IPS DF 4.7 (cell line): ENCODE measurements at regions not wholly inside any gene's neighbourhood (a gene's known extent, or its start where the extent isn't known, plus 50 kb on each side); places are given as distances from the start of the nearest gene placed in this dataset.

ENCODE experiments used
- DNase-seq: peaks from one replicate; pipeline ENCODE4 v3.0.0-alpha.2; 2013; ENCODE audit warnings: low spot score; ENCODE audit errors: extremely low read depth

DNA sequence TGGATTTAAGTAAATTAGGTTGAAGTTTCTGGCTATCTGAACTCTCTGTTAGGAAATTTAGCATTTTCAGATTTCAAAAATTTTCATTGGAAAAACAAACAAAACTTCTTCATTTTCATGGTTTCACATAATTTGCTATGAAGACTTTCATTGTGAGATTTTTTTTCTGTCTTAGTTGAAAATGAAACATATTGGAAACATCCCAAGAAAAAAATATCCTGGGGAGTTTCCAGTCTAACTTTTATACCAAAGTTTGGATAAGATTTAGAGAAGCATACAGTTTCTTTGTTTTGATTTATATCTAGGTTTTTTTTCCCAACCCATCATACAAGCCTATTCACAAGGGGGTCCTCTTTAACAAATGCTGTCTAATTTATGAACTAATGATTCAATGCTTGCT, 300.5 kb upstream of the SEMA3A start:
- DNase-seq: no peak

DNA sequence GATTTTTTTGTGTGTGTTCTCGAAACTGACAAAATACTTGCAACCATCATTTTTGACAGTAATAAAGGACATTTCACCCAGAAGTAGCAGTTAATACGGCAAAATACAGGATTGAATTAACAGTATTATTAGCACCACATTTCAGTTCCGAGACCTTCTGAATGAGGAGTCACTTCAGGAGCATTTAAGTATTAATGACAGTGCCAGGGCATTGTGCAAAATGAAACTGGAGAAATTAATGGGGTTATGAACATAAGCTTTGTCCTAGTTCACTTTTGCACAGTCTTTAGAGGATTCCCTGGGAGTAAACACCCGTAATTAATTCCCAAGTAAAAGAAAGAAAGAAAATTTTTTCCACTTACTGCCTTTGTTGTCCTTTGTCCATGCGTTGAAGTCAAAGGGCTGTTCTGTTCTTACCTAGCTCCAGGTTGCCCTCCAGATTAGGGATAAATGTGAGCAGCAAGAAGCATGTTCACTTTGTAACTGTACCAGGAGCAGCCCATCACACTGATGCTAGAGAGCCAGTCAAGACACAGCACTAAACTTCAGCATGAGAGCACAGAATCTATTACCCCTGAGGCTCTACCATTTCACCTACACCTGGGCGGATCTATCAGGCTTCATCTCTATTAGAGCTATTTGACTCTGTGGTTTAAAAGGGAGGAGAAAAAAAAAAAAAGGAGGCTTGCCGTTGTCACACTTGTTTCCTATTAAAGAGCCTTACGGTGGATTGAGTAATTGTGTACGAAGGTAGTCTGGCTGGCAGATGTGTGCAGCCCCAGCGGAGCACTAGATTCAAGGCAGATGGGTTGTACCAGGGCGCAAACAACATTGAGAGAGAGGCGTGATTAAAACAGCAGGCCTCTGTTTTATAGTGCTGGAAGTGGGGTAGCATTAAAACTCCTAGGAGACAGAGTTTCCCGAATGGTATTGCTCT, 297.8 kb upstream of the SEMA3A start:
- no peak for DNase-seq

DNA sequence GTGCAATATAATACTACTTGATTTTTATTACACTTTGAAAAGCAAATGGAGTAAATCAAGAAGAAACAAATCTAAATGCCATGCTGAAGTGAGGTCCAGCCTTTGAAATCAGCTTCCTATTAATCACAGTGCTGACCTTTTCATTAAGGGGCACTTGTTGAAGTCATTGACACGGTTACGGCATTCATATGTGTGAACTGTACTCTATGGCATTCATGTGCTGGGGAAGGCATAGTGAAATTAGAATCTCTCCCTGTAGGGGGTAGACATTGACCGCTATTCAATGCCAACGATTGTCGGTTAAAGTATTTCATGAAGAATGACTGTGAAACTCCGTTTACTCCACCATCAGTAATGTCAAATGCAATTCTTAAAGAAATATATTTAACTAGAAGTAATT, 296.1 kb upstream of the SEMA3A start:
- DNase-seq: no peak

DNA sequence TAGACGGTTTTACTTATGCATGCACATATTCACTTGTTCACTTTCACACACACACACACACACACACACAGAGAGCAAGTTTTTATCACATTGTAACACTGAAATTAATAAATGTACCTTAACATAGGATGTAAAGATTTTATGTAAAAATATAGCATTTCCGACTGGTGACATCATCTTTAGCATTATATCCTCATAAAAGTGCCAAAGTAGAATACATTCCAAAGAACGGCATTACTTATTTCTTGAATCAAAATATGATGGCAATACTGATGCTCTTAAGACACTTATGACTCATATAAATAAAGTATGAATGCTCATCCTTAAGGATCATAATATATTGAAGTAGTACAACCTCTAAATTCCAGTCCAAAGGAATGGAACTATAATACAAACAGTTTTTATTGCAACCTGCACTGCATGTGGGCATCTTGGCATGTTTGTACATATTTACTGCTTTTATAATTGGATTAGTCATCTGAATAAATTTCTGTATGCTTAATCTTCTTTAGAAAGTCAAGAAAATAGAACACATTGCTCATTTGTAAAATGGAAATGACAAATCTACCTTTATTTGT, 290.0 kb upstream of the SEMA3A start:
- DNase-seq: no peak

DNA sequence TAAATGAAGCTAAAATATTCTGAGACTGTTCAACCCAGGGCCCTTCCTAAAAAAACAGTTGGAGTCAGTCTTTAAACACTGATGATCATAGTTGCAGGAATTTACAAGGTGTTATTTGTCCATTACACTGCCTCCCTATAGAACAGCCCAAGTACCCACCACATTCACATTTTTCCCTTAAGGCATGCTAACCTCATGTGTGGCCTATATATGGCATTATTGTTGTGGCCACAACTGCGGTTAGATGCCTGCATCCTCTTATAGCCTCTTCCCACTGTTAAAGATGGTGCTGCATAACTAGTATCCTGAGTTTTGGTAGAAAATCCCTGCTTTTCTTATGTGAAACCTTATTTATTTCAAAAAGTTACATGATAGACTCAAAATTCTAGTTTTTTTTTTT, 287.9 kb upstream of the SEMA3A start:
- DNase-seq: no peak

DNA sequence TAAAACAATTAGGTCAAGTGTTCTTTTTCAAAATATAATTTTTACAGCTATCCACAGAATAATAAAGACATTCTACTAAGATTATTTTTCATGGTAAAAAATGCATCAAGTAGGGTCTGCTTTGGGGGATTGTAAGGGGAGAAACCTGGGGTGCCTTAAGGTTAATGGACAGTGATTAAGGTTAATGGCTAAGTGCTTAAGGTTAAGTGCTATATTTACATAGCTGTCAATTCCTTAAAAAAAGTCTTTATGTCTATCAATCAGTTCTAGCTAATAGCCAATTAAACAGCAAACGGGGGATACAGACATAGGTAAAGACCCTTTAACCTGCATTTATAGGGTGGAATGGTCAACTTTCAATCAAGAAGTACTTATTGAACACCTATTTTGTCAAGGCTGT, 284.5 kb upstream of the SEMA3A start:
- DNase-seq: no peak

DNA sequence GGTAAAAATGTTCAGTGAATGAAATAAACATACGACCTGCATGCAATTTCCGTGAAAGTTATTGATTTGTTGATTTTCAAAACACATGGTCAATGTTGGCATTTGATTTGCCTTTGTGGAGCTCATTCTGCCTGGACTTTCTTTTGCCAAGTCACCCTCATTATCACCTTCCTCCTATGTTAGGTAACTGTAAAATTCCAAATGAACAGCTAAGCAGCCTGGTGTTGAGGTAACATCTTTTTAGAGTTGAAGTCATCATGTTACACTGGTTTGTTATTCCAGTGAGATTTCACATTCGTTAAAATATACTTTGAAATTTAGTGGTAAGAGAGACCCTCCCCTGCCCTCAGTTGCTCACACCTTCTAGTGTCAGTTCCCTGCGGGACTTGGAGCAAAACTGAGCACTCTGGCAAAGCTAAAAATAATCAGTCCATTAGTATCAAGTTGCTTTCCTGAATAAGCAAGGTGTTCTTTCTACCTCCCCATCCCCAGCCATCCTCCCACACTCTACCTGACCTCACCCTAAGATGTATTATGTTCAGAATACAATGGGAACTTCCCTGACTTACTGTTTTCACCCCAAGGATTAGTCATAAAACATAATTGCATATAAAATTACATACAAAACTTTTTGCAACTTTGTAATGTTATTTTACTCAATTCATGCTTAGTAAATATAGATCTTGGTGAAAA, 283.3 kb upstream of the SEMA3A start:
- no peak for DNase-seq

DNA sequence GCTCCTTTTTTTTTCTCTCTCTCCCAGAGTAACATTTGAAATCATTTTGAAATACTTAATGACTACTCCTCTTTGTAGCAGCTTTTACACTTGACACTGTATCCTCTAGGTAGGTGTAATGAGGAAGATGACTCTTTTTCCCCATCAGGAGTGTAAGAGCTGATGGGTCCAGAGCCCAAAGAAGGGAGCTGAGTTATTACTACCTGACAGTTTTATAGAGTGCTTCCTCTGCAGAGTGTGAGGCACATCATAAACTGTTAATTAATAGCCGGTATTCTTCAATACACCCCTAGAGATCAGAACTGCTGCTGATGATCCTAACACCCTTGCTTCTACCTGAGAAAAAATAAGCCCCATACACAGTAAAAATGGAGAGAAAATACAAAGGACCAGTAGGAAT, 279.8 kb upstream of the SEMA3A start:
- no peak for DNase-seq

DNA sequence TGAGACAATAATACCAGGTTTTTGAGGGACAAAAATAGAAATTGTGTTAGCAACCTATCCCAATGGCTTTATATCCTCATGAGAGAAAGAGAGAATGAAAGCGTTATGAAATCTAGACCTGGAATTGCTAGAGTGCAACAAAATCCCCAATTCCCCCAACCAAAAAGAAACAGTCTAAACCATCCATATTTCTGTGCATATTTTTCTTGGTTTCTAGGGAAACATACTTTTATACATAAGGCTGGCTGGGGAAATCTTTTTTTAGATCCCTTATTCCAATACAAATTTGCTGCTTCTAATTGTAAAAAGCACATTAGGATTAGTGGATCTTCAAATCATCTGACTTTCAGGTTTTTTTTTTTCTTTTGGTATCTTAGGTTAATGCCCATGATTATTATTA, 277.0 kb upstream of the SEMA3A start:
- DNase-seq: no peak

DNA sequence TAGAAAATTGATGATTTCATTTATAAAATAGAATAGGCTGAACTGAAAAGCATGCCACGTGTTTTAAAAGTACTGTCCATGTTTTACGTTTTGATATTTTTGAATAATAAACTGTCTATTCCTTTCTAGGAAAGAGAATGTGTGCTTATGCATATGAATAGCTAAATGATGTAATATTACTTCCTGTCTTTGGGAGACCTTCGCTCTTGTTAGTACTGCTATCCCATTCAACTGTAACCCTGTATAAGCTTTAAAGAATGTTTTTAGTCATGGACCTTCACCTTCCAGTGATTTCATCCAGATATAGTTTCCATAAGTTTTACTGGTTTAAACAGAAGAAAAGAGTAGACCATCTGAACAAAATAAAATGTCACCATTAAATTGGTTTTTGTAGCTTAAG, 274.4 kb upstream of the SEMA3A start:
- DNase-seq: no peak

DNA sequence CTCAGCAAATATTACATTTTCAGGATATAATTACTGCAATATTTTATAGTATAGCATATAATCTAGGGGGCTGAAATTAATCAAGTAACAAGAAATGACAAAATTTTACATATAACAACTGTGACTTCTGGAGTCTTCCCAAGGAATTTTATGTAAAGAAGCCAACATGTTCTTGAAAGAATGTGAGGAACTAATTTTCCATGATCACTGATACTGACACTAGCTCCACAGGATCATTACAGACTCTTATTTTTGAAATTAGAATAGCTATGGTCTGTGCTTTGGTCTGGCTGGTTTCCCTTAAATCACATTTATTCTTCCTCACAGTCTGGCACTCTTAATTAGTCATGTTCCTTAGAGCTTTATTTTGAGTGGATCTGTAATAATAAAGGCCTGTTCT, 267.7 kb upstream of the SEMA3A start:
- no peak for DNase-seq

DNA sequence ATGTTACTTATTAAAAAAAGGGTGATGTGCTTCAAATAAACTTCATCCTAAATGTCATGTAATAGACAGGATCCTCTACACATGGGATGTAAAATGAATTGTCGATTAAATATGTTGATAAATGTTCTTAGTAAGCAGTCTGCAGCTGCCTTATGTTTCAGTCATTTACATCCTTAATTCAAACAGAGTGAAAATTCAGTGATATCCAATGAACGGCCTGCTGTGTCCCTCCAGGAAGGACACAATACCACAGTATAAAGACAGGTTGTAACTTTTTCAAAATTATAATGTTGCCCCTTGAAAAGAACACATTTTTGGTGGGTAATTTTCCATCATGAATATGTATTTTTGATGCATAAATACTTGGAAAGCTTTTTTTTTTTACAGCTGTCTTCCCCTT, 266.5 kb upstream of the SEMA3A start:
- no peak for DNase-seq

DNA sequence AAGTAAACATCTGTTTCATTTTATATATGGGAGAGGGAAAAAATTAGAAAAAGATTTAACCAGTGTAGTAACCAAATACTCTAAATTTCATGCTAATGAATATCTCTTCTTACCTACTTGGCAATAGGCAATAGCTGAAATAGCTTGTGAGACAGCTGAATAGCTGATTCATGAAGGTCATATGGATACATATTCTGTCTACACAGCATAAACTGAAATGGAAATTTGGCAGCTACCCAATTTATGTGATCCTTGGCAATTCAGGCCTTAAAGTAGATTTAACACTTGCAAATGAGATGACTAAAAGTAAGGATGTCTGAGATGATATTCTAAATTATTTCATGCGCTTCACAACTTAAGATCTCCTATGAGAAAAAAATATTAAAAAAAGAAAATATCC, 261.2 kb upstream of the SEMA3A start:
- DNase-seq: no peak

DNA sequence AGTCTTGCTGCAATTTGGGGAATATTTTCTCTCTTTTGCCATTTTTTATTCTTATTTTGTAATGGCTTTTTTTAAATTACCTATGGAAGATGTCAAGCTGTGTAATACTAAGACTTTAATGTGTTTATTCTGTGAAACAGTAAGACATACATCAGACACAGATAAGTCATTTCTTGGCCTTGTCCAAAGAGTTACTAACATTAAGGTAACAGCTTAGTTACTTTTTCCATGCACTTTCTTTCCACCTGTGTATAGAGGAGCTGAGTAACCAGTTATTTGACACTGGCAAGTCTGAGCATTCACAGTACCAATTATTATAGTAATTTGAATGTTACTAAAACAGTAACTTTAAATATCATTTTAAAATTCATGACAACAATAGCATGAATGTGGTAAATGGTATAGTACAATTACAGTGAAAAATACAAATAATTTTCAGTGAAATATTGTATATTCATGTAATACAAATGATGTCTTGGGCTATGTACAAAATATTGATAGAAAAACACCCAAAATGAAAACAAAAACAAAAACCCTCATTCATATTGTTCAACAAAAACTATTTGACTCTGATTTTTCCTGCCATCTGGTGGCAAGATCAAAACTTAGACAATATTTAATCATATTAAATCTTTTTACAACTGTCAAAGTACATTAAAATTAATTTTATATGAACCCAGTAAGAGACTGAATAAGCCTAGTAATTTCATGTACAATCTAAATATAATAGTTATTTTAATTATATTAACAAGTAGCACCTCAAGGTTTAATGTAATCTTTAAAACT, 259.8 kb upstream of the SEMA3A start:
- DNase-seq: no peak

DNA sequence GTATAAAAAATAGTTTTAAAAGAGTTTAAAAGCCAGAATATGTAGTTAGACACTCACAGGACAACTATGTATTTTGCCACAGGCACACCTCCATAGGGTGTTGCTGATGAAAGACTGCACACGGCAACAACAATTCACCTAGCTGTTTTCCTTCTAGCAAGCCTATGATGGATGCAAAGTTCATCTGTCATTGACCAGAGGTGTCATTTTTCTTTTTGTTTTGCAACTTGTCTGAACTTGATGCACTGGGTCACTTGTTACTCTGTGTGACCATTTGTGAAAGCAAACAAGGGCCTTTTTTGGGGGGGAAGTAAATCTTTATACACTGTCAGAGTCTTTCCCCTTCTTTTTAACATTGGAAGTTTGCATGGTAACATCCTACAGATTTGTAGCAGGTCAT, 258.0 kb upstream of the SEMA3A start:
- no peak for DNase-seq

DNA sequence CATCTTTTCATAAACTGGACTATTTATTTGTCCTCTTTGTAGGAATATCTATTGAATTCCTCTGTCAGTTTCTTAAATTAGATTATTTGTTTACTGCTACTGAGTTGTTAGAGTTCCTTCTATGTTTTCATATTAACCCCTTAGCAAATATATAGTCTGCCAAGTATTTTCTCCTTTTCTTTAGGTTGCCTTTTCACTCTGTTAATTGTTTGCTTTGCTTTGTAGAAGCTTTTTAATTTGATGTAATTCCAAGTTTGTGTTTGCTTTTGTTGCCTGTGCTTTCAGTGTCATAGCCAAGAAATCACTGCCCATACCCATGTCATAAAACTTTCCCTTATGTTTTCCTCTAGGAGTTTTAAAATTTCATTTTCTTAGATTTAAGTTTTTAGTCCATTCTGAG, 256.2 kb upstream of the SEMA3A start:
- DNase-seq: no peak

DNA sequence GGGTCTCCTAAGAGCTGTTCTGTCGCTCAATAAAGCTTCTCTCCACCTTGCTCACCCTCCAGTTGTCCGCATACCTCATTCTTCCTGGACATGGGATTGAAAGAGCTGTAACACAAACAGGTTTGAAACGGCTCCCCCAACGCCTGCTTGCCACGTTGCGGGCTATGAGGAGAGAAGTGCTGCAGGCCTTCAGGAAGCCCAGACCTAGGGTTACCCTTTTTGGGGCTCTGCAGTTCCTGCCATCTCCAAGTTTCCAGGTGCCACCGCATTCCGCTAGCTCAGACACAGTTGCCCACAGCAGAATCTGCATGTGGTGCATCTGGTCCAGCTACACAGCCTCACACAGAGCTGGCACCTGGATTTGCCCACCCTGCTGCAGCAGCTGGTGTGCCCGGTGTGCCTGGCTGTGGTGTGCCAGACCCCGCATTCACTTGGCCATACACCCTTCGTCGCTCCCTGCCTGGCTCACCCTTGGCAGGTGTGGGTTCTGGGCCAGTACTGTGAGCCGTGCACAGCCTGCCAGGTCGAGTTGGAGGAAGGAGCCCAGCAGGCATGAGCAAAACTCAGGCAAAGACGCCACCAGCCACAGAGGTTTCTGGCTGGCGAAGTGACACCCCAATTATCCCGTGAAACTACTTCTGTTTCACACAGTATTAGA, 253.2 kb upstream of the SEMA3A start:
- DNase-seq: no peak

DNA sequence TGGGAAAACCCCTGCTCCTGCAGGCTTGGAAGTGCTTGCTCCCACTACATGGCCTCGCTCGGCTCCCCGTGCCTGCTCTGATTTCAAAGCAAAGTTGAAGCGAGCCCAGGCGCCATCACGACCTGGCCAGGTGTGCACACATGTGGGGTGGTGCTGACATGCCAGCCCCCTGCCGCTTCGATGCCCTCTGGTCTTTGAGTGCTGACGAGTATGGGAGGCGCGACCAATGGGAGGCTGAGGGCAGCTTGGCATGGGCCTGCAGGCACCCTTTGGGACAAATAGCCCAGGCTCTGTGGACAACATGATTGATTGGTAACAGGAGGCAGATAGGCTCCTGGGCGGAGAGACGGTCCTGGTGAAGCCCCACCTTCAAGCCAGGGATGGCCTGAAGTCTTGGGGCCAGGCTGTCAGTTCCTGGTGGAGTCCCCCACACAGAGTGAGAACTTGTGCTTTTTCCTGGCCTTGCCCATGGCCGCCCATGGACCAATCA, 252.4 kb upstream of the SEMA3A start:
- no peak for DNase-seq

DNA sequence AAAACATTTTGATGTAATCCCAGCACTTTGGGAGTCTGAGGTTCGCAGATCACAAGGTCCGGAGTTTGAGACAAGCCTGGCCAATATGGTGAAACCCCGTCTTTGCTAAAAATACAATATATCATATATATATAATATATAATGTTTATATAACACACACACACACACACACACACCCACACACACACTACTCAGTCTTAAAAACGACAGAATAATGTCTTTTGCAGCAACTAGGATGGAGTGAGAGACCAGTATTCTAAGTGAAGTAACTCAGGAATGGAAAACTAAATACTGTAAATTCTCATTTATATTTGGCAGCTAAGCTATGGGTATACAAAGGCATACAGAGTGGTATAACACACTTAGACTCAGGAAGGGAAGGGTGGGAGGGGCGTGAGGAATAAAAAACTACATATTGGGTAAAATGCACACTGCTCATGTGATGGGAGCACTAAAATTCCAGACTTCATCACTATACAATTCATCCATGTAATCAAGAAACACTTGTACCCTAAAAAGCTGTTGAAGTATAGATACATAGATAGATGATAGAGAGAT, 231.2 kb upstream of the SEMA3A start:
- no peak for DNase-seq

DNA sequence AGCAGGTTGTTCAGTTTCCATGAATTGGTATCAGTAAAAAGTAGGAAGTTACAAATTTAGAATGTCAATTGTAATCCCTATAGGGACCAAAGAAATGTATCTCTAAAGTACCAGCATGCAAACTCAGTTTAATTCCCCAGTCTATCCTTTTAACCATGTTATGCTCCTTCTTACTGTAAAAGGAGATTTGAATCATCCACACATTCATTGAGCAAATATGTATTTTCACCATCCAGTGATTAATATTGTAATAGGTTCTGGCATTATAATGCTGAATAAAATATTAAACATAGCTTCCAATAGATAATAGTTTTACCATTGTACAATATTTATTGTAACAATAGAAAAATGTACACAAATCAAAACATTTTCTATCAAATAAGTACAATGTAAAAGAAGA, 228.2 kb upstream of the SEMA3A start:
- no peak for DNase-seq
